HG03442 (cell line): ENCODE measurements at regions not wholly inside any gene's neighbourhood (a gene's known extent, or its start where the extent isn't known, plus 50 kb on each side); places are given as distances from the start of the nearest gene placed in this dataset.

Experiments
- ATAC-seq: cut with Tn5 transposase; IDR thresholded peaks from one replicate; pipeline ENCODE4 v1.9.1; 2021; ENCODE audit warnings: mild to moderate bottlenecking, moderate library complexity; ENCODE audit not compliant: unreplicated experiment

DNA sequence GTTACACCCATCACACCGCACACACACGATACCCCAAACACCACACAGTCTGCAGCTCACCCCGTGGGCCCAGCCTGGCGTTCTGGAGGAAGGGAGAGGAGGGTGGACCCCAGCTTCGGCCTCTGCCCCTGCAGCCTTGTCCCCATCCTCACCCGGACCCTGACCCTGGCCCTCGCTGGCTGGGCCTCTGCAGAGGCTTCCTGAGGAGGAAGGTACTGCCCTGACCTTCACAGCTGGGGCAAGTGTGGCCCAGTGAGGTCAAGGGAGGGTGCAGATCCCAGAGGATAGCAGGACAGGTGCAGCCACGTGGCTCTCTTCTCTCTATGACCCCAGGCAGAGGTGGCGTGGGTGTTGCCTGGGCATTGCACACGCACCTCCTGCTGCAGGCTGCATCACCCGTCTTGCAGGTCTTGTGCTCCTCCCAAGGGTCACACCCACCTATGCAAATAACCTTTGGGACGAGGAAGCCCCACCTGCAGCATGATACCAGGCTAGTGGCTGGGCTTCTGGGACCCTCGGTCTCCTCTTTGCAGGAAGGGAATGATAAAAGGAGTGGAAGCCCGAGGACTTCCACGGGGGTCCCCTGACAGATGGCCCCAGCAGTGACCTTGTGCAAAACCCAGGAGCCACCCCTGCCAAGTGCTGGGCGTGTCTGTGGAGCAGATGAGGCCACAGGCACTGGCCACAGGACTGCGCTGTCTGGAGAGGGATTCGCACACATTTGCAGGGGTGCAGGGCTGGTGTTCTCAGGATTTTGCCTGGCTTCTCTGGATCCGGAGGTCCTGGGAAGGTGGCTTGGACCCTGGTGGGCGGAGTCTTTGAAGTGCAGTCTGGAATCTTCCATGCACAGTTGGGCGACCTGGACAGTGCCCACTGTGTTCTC is 1241.5 kb downstream of the BRD1 start:
- no peak for ATAC-seq

- ATAC-seq, result no peak
Observed at GRCh38 chr22:48584170-48584569, 1243.5 kb downstream of the BRD1 start.

GRCh38 chr22:48581796-48582469 is 1245.7 kb downstream of the BRD1 start:
- no peak for ATAC-seq

DNA sequence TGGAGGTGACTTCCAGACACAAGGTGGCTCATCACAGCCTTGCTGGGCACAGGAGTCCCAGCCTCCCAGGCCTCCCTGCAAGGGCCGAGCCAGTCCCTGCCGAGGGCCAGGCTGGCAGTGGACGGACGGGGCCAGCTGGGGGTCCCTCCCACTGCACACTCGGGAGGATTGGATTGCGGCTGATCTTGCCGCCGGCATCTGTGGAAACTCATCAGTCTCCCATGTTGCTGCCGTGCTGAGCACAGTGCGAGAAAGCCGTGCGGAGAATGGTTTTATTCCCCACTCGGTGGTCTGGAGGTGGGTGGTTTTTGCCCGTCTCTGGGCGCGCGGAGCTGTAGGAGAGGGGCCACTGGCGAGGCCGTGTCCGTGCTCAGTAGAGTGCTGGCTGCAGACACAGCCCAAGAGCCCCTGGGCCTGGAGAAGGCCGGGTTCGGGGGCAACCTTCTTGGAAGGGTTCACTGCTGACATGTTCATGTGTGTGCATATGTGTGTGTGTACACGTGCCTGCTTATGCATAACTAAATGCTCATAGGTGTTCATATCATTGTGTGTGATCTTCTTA is 1246.4 kb downstream of the BRD1 start:
- ATAC-seq, result no peak

DNA sequence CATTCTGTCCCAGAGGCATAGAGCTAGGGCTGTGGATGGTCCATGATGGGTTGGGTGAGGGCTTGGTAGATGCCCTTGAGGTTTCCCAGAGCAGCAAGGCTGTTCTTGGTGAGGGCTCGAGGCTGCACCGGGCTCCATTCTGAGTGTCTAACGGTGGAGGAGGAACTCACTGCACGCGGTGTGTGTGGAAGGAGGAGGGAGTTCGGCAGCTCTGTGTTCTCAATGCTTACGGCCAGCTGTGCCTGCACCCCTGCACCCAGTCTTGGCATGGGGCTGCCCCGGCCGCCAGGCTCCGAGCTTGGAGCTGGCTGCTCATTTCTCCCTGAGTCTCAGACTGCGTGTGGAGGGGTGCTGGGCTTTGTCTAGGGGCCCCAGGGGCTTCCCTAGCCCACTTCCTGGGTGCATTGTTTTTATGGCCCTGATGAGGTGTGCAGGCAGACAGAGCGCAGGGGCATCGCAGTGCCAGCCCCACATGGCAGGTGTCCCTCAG is 1247.1 kb downstream of the BRD1 start:
- ATAC-seq, result no peak

DNA sequence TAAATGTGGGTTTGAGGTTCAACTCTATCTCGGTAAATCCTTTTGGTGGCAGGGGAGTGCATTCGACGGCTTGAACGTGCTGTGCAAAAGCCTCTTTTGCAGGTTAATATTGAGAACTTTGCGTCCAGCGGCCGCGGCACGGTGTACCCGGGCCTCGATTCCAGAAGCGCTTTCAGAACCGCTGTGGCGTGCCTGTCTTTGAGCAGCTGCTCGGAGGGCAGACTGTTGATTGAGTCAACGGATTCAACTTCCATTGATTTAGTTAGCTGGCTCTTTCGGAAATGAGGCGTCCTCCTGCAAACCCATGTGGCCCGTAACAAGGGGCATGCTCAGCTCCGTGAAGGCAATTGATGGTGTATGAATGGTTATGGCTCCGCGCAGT is 1247.8 kb downstream of the BRD1 start:
- no peak for ATAC-seq

GRCh38 chr22:48579043-48579927 is 1248.4 kb downstream of the BRD1 start:
- ATAC-seq, result no peak

- ATAC-seq, result no peak
Observed at GRCh38 chr22:48578138-48579042, 1249.3 kb downstream of the BRD1 start.

DNA sequence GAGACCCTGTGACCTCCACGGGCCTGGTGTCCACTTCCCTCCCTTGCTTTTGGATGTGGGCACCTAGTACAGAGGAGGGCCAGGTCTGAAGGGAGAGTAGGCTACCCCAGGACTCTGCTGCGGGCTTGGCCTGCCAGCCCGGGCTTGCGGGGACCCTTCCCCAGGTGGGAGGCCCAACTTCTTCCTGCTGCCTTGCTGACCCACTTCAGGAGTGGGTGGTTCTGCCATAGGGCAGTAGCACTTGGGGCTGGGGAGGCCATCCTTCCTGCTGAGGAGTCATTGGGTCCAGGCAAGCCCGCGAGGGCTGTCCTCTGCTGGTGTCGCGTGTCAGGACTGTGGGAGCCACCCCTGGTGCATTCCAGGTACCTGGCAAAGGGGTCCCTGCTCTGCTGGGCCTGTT is 1250.0 kb downstream of the BRD1 start:
- ATAC-seq, result no peak

DNA sequence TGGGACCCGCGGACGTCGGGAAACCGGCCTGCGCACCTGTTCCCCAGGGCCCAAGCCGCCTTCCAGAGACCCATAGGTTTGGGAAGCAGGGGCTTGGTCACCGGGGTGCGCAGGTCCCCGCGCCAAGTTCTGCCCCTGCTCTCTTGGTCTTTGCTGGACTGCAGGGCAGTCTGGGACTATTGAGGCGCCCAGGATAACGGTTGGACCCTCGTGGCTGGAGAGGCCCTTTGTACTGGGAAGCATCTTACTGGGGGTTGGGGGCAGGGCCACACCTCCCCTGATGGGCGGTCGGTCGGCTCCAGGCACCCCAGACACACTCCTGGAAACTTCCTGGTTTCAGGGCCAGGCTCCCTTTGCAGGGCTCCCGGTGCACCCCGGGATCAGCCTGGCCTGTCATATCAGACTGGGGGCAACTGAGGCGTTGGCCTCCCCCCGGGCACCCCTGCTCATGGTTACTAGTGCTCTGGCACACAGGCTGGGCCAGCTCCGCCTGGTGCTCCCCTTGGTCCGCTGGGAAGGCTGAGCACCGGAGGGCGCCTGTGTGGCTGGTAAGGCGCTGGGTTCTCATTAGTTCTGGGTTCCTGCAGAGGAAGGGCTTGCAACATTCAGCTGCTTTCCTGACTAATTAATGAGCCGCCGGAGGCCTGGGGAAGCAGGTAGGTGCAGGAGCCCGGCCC is 1250.5 kb downstream of the BRD1 start:
- no peak for ATAC-seq

GRCh38 chr22:48576333-48577013 is 1251.2 kb downstream of the BRD1 start:
- ATAC-seq, result no peak

GRCh38 chr22:48575618-48576332 is 1251.9 kb downstream of the BRD1 start:
- ATAC-seq, result no peak

DNA sequence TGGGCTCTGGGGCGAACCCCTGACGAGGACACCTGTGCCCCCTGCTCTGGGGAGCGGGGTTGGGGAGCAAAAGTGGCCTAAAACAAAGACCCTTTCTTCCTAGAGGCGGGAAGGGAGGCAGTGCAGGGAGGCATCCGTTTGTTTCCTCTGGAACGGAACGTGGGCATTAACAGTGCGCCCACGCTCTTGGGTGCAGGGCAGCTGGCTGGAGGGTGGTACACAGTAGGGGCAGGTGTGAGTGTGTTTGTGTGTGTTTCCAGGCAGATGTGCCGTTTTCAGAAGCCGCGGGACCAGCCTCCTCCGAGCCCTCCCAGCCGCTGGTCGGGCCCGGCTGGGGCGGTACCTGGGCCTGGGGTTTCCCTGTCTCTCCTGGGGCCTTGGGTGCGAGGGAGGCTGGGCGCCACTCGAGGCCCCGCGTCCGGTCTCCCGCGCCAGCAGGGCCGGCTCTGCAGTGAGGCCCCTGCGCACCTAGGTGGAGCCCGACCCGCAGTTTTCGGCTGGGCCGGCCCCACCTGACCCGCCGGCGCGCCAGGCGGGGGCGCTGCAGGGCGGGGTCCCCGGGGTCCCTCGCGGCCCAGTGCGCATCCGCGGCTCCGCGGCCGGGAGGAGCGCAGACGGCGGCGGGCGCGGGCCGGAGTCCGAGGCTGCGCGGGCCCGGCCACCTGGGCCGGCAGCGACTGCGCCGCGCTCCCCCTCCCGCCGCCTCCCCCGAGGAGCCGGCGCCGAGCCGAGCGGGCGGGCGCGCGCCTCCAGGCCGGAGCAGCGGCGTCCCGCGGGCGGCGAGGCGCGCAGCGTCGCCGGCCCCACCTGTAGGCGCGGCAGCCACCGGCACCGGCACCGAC is 1252.7 kb downstream of the BRD1 start:
- ATAC-seq, result no peak

DNA sequence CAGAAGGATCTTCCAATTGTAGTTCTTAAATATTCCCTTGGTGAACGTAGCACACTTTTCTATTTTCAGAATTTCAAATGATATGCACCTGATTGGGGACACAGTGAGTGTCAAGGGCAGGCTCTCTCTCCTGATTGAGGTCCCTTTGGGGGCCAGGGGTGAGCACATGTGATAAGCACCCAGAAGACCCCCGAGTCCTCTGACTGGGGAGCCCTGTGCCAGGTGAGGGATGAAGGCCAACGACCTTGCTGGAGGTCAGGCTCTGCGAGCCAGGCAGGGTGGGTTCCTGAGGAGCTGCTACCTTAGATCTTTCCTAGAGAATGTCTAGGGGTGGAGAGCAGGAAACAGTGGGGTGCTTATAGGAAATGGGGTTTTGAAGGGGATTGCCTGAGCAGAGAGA is 1253.9 kb downstream of the BRD1 start:
- no peak for ATAC-seq

GRCh38 chr22:48572951-48573350 is 1254.7 kb downstream of the BRD1 start:
- ATAC-seq, result no peak

DNA sequence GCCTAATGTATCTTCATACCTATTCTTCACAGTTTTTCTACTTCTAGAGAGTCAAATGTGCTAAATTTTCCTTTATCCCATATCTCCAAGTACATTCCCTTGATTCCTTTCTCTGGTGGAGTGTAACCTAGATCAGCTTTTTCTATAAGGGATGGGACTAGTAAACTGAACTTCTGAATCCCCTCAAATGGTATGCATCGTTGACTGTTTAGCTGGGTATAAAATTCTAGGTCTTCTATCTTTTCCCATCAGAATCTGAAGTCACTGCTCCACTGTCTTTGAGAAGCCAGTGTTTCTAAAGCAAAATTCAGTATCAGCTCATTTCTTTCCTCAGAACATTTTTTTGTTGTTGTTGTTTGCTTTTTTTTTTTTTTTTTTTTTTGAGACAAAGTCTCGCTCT is 1256.8 kb downstream of the BRD1 start:
- ATAC-seq, result no peak
